OCI-LY3 (cell line): ENCODE measurements at regions not wholly inside any gene's neighbourhood (a gene's known extent, or its start where the extent isn't known, plus 50 kb on each side); places are given as distances from the start of the nearest gene placed in this dataset.

ENCODE experiments used
- CTCF ChIP-seq: fragments of 200-600, 300-600 bp; sonication (generic); IDR thresholded peaks from 2 replicates; pipeline ENCODE4 v1.5.1; 2014; ENCODE audit warnings: antibody characterized with exemption, low read length, low read depth
- EZH2phosphoT487 ChIP-seq: fragments of 200-600 bp; shearing (Covaris generic); IDR thresholded peaks from 2 replicates; pipeline ENCODE4 v1.6.1; 2018; ENCODE audit warnings: antibody characterized with exemption, mixed run types, low read depth

GRCh38 chr5:135738564-135738875 is 95.9 kb upstream of the SLC25A48 start:
- no peak for TF ChIP-seq CTCF
- TF ChIP-seq EZH2phosphoT487: no peak
